DOHH2 (cell line): ENCODE measurements at regions not wholly inside any gene's neighbourhood (a gene's known extent, or its start where the extent isn't known, plus 50 kb on each side); places are given as distances from the start of the nearest gene placed in this dataset.

Experiments
- CTCF ChIP-seq: fragments of 200-600 bp; sonication (generic); IDR thresholded peaks from one replicate; pipeline ENCODE4 v1.5.1; 2014; ENCODE audit warnings: antibody characterized with exemption, mild to moderate bottlenecking, low read depth, low read length; ENCODE audit not compliant: poor library complexity, severe bottlenecking
- EZH2phosphoT487 ChIP-seq: fragments of 200-600 bp; sonication (generic); IDR thresholded peaks from 2 replicates; pipeline ENCODE4 v1.6.1; 2017; ENCODE audit warnings: borderline replicate concordance, mild to moderate bottlenecking, antibody characterized with exemption, low read length, moderate library complexity, mixed read lengths

GRCh38 chr3:176914764-176915163, 282.5 kb downstream of the TBL1XR1 start:
- TF ChIP-seq CTCF, result no peak
- TF ChIP-seq EZH2phosphoT487, result no peak
